ENCODE measurements at regions not wholly inside any gene's neighbourhood (a gene's known extent, or its start where the extent isn't known, plus 50 kb on each side); places are given as distances from the start of the nearest gene placed in this dataset.

DNA sequence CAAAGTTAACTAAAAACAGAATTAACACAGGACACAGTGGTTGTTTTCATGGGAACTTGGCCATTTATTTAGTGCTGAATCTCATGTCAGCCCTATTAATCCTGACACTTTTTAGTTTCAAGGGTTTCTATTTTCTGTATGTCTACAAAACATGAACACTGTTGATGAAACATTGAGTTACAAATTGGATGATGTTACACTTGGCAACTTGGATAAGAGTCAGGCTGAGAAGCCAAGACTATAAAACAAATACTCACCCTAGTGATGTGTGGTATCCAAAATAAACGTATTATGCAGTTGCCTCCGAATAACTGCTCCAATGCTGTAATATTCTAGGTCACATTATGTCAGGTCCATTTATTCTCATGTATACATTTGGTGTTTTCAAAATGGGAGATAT lies 349.6 kb downstream of the ZIC1 start:
- intact Hi-C loops (cut with DNase I), result no loop called here
- H3K27ac ChIP-seq (ENCODE audit: low read length), result no peak overlapping the region

DNA sequence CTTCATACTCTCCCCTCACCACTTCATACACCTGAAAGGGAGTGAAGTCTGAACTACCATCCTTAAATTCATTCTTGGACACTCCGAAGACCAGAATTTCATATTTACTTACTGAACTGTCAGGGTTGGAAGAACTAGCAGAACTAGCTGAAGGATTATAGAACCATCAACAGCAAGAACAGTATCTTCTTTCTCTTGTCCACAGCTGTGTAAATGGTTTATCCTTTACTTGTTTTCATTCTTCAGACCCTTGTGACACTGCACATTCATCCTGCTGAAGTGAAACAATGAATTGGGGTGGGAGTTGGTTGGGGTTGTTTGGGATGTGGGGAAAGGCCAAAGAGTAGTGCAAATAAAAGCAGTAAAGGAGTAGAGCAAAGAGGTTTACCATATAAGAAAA lies 350.9 kb downstream of the ZIC1 start:
- no peaks in the 10 kb centered on the region for H3K9me3 ChIP-seq (ENCODE audit: control insufficient read depth, low read length)
- DNase-seq (no peak), ATAC-seq (no peak)
- intact Hi-C loops (cut with DNase I), result no loop called here
- peaks cover 2% of the 10 kb centered on the region for H3K4me1 ChIP-seq (ENCODE audit: control insufficient read depth, insufficient read depth, low read length)
- no peak overlapping the region for H3K4me3 ChIP-seq (ENCODE audit: low read length)
- WGBS, result 91% methylated on average over 1 of the region's 1 CpG
- no peaks in the 10 kb centered on the region for H3K27me3 ChIP-seq (ENCODE audit: control insufficient read depth, insufficient read depth)
- no peak overlapping the region for H3K27ac ChIP-seq (ENCODE audit: low read length)

More for the DNA sequence above, 349.6 kb downstream of the ZIC1 start:
- no peak for DNase-seq
- Histone ChIP-seq H3K27me3 (ENCODE audit: control insufficient read depth, insufficient read depth) (no peaks in the 10 kb centered on the region), H3K4me3 (ENCODE audit: low read length) (no peak overlapping the region), H3K4me1 (ENCODE audit: control insufficient read depth, insufficient read depth, low read length) (peaks cover 2% of the 10 kb centered on the region), H3K9me3 (ENCODE audit: control insufficient read depth, low read length) (no peaks in the 10 kb centered on the region)
- 28% methylated on average over 2 of the region's 2 CpGs for WGBS
- peak; percentile 84 to 96 for ATAC-seq

DNA sequence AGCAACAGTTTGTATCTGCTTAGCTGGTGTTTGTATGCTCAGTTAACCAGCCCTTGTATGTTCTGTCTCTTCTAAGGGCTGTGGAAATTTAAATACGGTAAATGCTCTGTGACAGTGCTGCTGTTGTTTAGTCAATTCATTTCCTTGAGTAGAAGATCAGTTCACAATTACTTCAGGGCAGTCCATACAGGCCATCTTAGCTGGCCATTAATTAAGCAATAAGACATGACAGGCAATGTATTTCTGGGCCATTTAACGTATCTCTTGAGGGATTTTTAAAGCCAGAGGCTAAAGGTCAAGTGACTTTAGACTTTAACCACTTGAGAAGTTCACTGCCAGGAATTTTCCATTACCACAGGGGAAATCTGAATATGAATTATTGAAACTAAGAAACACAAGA lies 351.8 kb downstream of the ZIC1 start:
- intact Hi-C loops (cut with DNase I), result no loop called here
- ATAC-seq (no peak), DNase-seq (no peak)
- H3K4me3 ChIP-seq (ENCODE audit: low read length), result no peak overlapping the region
- WGBS, result 32% methylated on average over 2 of the region's 2 CpGs
- H3K4me1 ChIP-seq (ENCODE audit: control insufficient read depth, insufficient read depth, low read length), result peaks cover 2% of the 10 kb centered on the region
- H3K27ac ChIP-seq (ENCODE audit: low read length), result no peak overlapping the region
- no peaks in the 10 kb centered on the region for H3K27me3 ChIP-seq (ENCODE audit: control insufficient read depth, insufficient read depth)
- no peaks in the 10 kb centered on the region for H3K9me3 ChIP-seq (ENCODE audit: control insufficient read depth, low read length)

DNA sequence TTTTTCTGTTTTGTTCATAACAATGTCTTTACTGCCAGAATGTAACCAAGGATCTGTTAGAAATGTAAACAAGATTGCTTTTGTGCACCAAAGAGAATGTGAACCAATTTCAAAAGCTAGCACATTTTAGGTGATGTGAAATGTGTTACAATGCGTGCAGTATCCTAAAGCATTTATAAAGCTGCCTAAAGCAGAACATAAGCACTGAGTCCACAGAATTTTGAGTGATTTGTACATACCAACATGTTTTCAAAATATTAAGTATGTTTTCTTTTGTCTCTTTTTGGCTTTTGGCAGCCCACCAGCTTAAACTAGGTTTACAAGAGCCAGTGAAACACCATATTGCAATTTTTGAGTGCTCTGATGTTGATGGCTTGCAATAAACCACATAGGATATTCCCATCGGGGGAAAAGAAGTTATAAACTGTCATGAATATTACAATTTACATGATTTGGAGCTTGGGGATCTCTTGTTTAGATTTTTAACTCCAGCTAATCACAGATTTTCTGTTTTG lies 364.0 kb downstream of the ZIC1 start:
- no peaks in the 10 kb centered on the region for H3K4me1 ChIP-seq (ENCODE audit: control insufficient read depth, insufficient read depth, low read length)
- no peak for DNase-seq
- intact Hi-C loops (cut with DNase I), result no loop called here
- H3K9me3 ChIP-seq (ENCODE audit: control insufficient read depth, low read length), result no peaks in the 10 kb centered on the region
- H3K4me3 ChIP-seq (ENCODE audit: low read length), result no peak overlapping the region
- no peak for ATAC-seq
- 83% methylated on average over 2 of the region's 2 CpGs for WGBS
- no peak overlapping the region for H3K27ac ChIP-seq (ENCODE audit: low read length)
- no peaks in the 10 kb centered on the region for H3K27me3 ChIP-seq (ENCODE audit: control insufficient read depth, insufficient read depth)

DNA sequence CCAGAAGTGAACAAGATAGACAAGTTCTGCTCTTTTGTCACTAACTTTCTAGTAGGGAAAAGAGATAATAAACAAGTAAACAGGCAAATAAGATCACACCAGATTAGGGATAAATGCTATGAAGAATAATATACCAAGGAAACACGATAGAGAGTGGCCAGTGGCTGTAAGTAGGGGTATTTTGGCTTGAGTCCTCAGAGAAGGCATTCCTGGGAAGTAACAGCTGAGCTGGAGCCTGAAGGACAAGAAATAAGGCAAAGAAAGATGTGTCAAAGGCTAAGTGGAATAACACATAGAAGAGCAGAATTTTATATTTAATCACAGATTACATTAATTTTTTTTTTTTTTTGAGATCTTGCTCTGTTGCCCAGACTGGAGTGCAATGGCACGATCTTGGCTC lies 366.2 kb downstream of the ZIC1 start:
- ATAC-seq (no peak), DNase-seq (no peak)
- no peaks in the 10 kb centered on the region for H3K27me3 ChIP-seq (ENCODE audit: control insufficient read depth, insufficient read depth)
- H3K4me1 ChIP-seq (ENCODE audit: control insufficient read depth, insufficient read depth, low read length), result no peaks in the 10 kb centered on the region
- no peak overlapping the region for H3K27ac ChIP-seq (ENCODE audit: low read length)
- no peaks in the 10 kb centered on the region for H3K9me3 ChIP-seq (ENCODE audit: control insufficient read depth, low read length)
- 81% methylated on average over 2 of the region's 2 CpGs for WGBS
- no peak overlapping the region for H3K4me3 ChIP-seq (ENCODE audit: low read length)
- intact Hi-C loops (cut with DNase I), result no loop called here

DNA sequence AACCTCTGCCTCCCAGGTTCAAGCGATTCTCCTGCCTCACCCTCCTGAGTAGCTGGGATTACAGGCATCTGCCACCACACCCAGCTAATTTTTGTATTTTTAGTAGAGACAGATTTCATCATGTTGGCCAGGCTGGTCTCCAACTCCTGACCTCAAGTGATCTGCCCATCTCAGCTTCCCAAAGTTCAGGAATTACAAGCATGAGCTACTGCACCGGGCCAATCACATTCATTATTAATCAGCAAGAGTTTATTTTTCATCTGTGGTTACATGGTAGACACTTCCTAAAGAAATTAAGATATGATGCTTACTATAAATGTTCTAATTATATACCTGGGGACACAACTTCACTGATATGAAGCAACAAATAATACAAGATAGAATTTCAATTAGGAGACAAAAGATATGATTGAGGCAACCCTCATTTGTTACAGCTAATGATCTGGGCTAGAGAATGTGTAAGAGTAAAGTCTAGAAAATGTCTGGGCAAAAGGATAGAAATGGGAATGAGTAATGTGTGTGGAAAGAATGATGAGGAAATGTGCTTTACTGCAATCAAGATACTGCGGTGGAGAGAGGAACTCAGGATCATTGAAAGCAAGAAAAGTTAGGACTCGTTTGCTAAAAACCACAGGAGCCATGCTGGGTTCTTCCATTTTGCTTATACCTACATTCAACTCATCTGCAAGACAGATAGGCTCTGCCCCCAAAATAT lies 366.8 kb downstream of the ZIC1 start:
- H3K4me1 ChIP-seq (ENCODE audit: control insufficient read depth, insufficient read depth, low read length), result no peaks in the 10 kb centered on the region
- no peak for ATAC-seq
- whole genome bisulfite sequencing, result 87% methylated on average over 4 of the region's 4 CpGs
- no peak overlapping the region for H3K27ac ChIP-seq (ENCODE audit: low read length)
- intact Hi-C loops (cut with DNase I), result no loop called here
- no peaks in the 10 kb centered on the region for H3K9me3 ChIP-seq (ENCODE audit: control insufficient read depth, low read length)
- no peak overlapping the region for H3K4me3 ChIP-seq (ENCODE audit: low read length)
- no peaks in the 10 kb centered on the region for H3K27me3 ChIP-seq (ENCODE audit: control insufficient read depth, insufficient read depth)
- no peak for DNase-seq

DNA sequence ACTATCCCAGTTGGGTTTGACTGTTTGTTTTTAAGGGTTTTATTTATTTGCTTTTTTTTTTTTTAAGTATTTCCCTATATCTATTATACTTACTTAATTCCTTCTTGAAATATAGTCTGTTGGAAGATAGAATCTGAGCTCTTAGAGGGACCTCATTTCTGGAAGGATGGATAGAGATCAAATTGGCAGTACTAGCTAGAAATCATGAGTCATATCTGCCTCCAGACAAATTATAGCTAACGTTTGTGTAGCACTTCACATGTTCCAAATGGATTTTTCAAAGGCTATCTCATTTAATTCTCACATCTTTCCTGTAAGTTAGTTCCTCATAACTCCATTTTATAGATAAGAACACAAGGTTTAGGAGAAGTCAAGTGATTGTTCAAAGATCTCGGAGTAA lies 384.7 kb downstream of the ZIC1 start:
- intact Hi-C loops (cut with DNase I), result no loop called here
- ATAC-seq, result no peak
- no peaks in the 10 kb centered on the region for H3K27me3 ChIP-seq (ENCODE audit: control insufficient read depth, insufficient read depth)
- no peak overlapping the region for H3K4me3 ChIP-seq (ENCODE audit: low read length)
- 52% methylated on average over 2 of the region's 2 CpGs for WGBS
- no peak for DNase-seq
- no peak overlapping the region for H3K27ac ChIP-seq (ENCODE audit: low read length)
- H3K4me1 ChIP-seq (ENCODE audit: control insufficient read depth, insufficient read depth, low read length), result no peaks in the 10 kb centered on the region
- no peaks in the 10 kb centered on the region for H3K9me3 ChIP-seq (ENCODE audit: control insufficient read depth, low read length)

GRCh38 chr3:147794596-147794995 lies 385.4 kb downstream of the ZIC1 start:
- no peak overlapping the region for H3K4me3 ChIP-seq (ENCODE audit: low read length)
- H3K27me3 ChIP-seq (ENCODE audit: control insufficient read depth, insufficient read depth), result no peaks in the 10 kb centered on the region
- ATAC-seq, result no peak
- 91% methylated on average over 3 of the region's 3 CpGs for WGBS
- intact Hi-C loops (cut with DNase I), result no loop called here
- no peaks in the 10 kb centered on the region for H3K9me3 ChIP-seq (ENCODE audit: control insufficient read depth, low read length)
- no peak for DNase-seq
- no peaks in the 10 kb centered on the region for H3K4me1 ChIP-seq (ENCODE audit: control insufficient read depth, insufficient read depth, low read length)
- no peak overlapping the region for H3K27ac ChIP-seq (ENCODE audit: low read length)

- DNase-seq, result no peak
- Histone ChIP-seq H3K27me3 (ENCODE audit: control insufficient read depth, insufficient read depth) (no peaks in the 10 kb centered on the region), H3K4me3 (ENCODE audit: low read length) (no peak overlapping the region), H3K4me1 (ENCODE audit: control insufficient read depth, insufficient read depth, low read length) (no peaks in the 10 kb centered on the region), H3K27ac (ENCODE audit: low read length) (no peak overlapping the region), H3K9me3 (ENCODE audit: control insufficient read depth, low read length) (no peaks in the 10 kb centered on the region)
- no peak for ATAC-seq
- WGBS, result 53% methylated on average over 1 of the region's 1 CpG
- intact Hi-C loops (cut with DNase I), result no loop called here
These were observed 386.3 kb downstream of the ZIC1 start for GRCh38 chr3:147795418-147795817.

- no peak overlapping the region for H3K27ac ChIP-seq (ENCODE audit: low read length)
These were observed 387.9 kb downstream of the ZIC1 start for GRCh38 chr3:147797095-147797494.

GRCh38 chr3:147799601-147800000 lies 390.4 kb downstream of the ZIC1 start:
- intact Hi-C loops (cut with DNase I), result no loop called here
- ATAC-seq, result no peak
- WGBS, result 48% methylated on average over 2 of the region's 2 CpGs
- DNase-seq, result no peak
- Histone ChIP-seq H3K27ac (ENCODE audit: low read length) (no peak overlapping the region), H3K4me1 (ENCODE audit: control insufficient read depth, insufficient read depth, low read length) (no peaks in the 10 kb centered on the region), H3K27me3 (ENCODE audit: control insufficient read depth, insufficient read depth) (no peaks in the 10 kb centered on the region), H3K4me3 (ENCODE audit: low read length) (no peak overlapping the region), H3K9me3 (ENCODE audit: control insufficient read depth, low read length) (no peaks in the 10 kb centered on the region)

More at GRCh38 chr3:147797095-147797494, 387.9 kb downstream of the ZIC1 start:
- Histone ChIP-seq H3K9me3 (ENCODE audit: control insufficient read depth, low read length) (no peaks in the 10 kb centered on the region), H3K4me3 (ENCODE audit: low read length) (no peak overlapping the region), H3K27me3 (ENCODE audit: control insufficient read depth, insufficient read depth) (no peaks in the 10 kb centered on the region), H3K4me1 (ENCODE audit: control insufficient read depth, insufficient read depth, low read length) (no peaks in the 10 kb centered on the region)
- ATAC-seq (no peak), DNase-seq (no peak)
- intact Hi-C loops (cut with DNase I), result no loop called here

GRCh38 chr3:147807776-147808175 lies 398.6 kb downstream of the ZIC1 start:
- Histone ChIP-seq H3K27ac (ENCODE audit: low read length) (no peak overlapping the region), H3K4me1 (ENCODE audit: control insufficient read depth, insufficient read depth, low read length) (no peaks in the 10 kb centered on the region), H3K27me3 (ENCODE audit: control insufficient read depth, insufficient read depth) (no peaks in the 10 kb centered on the region), H3K4me3 (ENCODE audit: low read length) (no peak overlapping the region), H3K9me3 (ENCODE audit: control insufficient read depth, low read length) (no peaks in the 10 kb centered on the region)
- ATAC-seq, result no peak
- intact Hi-C loops (cut with DNase I), result no loop called here
- WGBS, result 75% methylated on average over 1 of the region's 1 CpG
- no peak for DNase-seq
